SK-N-MC (cell line): ENCODE measurements at regions not wholly inside any gene's neighbourhood (a gene's known extent, or its start where the extent isn't known, plus 50 kb on each side); places are given as distances from the start of the nearest gene placed in this dataset.
"Not testable (repeated sequence)": the region's sequence is repeated elsewhere in the genome, so short reads cannot be mapped to it uniquely, and the experiment has no call there.

ENCODE experiments used
- EZH2 ChIP-seq: fragments of 200-600 bp; sonication (generic); IDR thresholded peaks from one replicate; pipeline ENCODE4 v1.6.1; 2017; ENCODE audit warnings: antibody characterized with exemption
- FOXP2 ChIP-seq: optimal IDR thresholded peaks from 2 replicates; pipeline ENCODE3; 2011; ENCODE audit warnings: mild to moderate bottlenecking, moderate library complexity; ENCODE audit not compliant: insufficient read depth; ENCODE audit errors: extremely low read length, control extremely low read depth

DNA sequence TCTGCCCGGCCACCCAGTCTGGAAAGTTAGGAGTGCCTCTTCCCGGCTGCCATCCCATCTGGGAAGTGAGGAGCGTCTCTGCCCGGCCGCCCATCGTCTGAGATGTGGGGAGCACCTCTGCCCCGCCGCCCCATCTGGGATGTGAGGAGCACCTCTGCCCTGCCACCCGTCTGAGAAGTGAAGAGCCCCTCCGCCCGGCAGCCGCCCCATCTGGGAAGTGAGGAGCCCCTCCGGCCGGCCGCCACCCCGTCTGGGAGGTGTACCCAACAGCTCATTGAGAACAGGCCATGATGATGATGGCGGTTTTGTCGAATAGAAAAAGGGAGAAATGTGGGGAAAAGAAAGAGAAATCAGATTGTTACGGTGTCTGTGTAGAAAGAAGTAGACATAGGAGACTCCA is 109.4 kb downstream of the ZNF429 start:
- TF ChIP-seq FOXP2, EZH2: not testable (repeated sequence)
